ENCODE measurements at regions not wholly inside any gene's neighbourhood (a gene's known extent, or its start where the extent isn't known, plus 50 kb on each side); places are given as distances from the start of the nearest gene placed in this dataset.
A peak's percentile ranks its signal among the peaks of the same experiment; 100 is the strongest.

DNA sequence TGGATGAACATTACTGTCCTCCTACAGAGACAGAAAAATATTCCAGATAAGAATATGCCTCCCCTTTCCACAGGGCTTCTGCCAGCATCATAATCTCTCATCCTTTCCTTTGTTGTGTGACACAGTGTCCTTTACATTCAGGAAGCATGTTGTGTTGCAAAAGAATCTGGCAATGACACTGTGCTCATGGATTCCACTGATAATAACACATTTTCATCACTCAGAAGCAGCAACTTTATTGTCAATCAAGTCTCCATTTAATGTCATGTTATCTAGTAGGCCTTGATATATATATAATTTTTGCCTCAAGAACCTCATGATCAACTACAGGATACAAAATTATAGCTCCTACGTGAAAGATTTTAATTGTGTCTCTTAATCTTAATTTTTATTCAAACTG is 833.9 kb downstream of the FSTL5 start:
- TF ChIP-seq, protein P1, sequence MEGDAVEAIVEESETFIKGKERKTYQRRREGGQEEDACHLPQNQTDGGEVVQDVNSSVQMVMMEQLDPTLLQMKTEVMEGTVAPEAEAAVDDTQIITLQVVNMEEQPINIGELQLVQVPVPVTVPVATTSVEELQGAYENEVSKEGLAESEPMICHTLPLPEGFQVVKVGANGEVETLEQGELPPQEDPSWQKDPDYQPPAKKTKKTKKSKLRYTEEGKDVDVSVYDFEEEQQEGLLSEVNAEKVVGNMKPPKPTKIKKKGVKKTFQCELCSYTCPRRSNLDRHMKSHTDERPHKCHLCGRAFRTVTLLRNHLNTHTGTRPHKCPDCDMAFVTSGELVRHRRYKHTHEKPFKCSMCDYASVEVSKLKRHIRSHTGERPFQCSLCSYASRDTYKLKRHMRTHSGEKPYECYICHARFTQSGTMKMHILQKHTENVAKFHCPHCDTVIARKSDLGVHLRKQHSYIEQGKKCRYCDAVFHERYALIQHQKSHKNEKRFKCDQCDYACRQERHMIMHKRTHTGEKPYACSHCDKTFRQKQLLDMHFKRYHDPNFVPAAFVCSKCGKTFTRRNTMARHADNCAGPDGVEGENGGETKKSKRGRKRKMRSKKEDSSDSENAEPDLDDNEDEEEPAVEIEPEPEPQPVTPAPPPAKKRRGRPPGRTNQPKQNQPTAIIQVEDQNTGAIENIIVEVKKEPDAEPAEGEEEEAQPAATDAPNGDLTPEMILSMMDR (IDR thresholded peaks at IDR 0.05; ENCODE audit: insufficient read depth, low read depth, low read length): no peak
- no peak for DNase-seq (ENCODE audit: low read depth)
- H3K4me3 ChIP-seq (ENCODE audit: low read depth, low read length): no peak overlapping the region

- DNase-seq (ENCODE audit: low read depth): no peak
- no peak overlapping the region for H3K4me3 ChIP-seq (ENCODE audit: low read depth, low read length)
- TF ChIP-seq, protein P1 (IDR thresholded peaks at IDR 0.05; ENCODE audit: insufficient read depth, low read depth, low read length): no peak
Observed at GRCh38 chr4:161321706-161322105, 842.1 kb downstream of the FSTL5 start.

- no peak overlapping the region for H3K4me3 ChIP-seq (ENCODE audit: low read depth, low read length)
- peak; percentile 0 for DNase-seq (ENCODE audit: low read depth)
- TF ChIP-seq, protein P1 (IDR thresholded peaks at IDR 0.05; ENCODE audit: insufficient read depth, low read depth, low read length): no peak
Observed at GRCh38 chr4:161320377-161320776, 843.4 kb downstream of the FSTL5 start.

DNA sequence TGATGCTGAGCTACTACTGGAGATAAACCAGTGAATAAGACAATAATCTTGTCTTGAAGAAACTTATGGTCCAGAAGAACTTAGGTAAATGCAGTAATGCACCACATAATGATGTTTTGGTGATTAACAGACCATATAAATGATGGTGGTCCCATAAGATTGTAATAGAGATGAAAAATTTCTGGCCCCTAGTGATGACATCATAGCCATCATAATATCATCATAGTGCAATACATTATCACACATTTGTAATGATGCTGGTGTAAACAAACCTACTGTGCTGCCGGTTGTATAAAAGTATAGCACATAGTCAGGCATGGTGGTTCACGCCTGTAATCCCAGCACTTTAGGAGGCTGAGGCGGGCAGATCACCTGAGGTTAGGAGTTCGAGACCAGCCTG is 846.8 kb downstream of the FSTL5 start:
- H3K4me3 ChIP-seq (ENCODE audit: low read depth, low read length): no peak overlapping the region
- DNase-seq (ENCODE audit: low read depth): no peak
- TF ChIP-seq, protein P1 (IDR thresholded peaks at IDR 0.05; ENCODE audit: insufficient read depth, low read depth, low read length): no peak

DNA sequence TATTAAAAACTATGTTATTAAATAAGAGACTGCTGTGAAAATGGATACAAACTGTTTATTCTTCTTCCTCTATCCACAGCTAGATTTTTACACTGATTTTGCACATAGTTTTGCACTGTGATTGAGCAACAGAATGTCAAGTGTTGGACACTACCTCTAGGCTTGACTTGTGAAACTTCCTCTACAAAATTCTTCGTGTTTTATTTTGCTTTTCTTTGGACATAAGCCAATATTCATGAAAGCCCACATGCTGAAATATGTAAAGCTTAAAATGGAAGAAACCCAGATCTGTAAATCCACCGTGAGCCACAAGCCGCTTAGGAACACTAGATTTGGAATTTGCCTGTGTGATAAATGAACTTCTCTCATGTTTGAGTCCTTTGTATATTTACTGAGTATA is 849.4 kb downstream of the FSTL5 start:
- TF ChIP-seq, protein P1 (IDR thresholded peaks at IDR 0.05; ENCODE audit: insufficient read depth, low read depth, low read length): no peak
- no peak for DNase-seq (ENCODE audit: low read depth)
- H3K4me3 ChIP-seq (ENCODE audit: low read depth, low read length): no peak overlapping the region

GRCh38 chr4:161303551-161303950 is 860.2 kb downstream of the FSTL5 start:
- DNase-seq (ENCODE audit: low read depth): no peak

GRCh38 chr4:161291222-161291621 is 872.6 kb downstream of the FSTL5 start:
- TF ChIP-seq, protein P1 (IDR thresholded peaks at IDR 0.05; ENCODE audit: insufficient read depth, low read depth, low read length): no peak
- no peak overlapping the region for H3K4me3 ChIP-seq (ENCODE audit: low read depth, low read length)
- DNase-seq (ENCODE audit: low read depth): no peak

More at GRCh38 chr4:161303551-161303950, 860.2 kb downstream of the FSTL5 start:
- TF ChIP-seq, protein P1 (IDR thresholded peaks at IDR 0.05; ENCODE audit: insufficient read depth, low read depth, low read length): no peak
- H3K4me3 ChIP-seq (ENCODE audit: low read depth, low read length): no peak overlapping the region

Measured in fibroblast of villous mesenchyme (primary cell).